A549 (cell line): ENCODE measurements at regions not wholly inside any gene's neighbourhood (a gene's known extent, or its start where the extent isn't known, plus 50 kb on each side); places are given as distances from the start of the nearest gene placed in this dataset.

Experiments used
- CTCF ChIP-seq: fragments of >200 bp; sonication (Bioruptor Twin); formaldehyde crosslinking; IDR thresholded peaks from 3 replicates; pipeline ENCODE4 v1.5.1; 2016
- ESRRA ChIP-seq: fragments of 150-350 bp; IDR thresholded peaks from 2 replicates; pipeline ENCODE4 v1.6.1; 2014; ENCODE audit warnings: mild to moderate bottlenecking, low read length, borderline replicate concordance
- JUN ChIP-seq, 2 experiments: fragments of >200 bp; sonication (Bioruptor Twin); formaldehyde crosslinking; IDR thresholded peaks; 2 replicates in 1 of 2; 3 replicates in 1 of 2; pipeline ENCODE4 v1.6.1; 2016 to 2017
- KDM5A ChIP-seq: fragments of 200-600 bp; sonication (generic); IDR thresholded peaks from 2 replicates; pipeline ENCODE4 v1.6.1; 2016; ENCODE audit warnings: antibody characterized with exemption, mild to moderate bottlenecking
- MAX ChIP-seq: IDR thresholded peaks from 2 replicates; pipeline ENCODE4 v1.6.1; 2012
- PBX3 ChIP-seq: IDR thresholded peaks from 2 replicates; pipeline ENCODE4 v1.6.1; 2012
- POLR2A ChIP-seq: IDR thresholded peaks from 2 replicates; pipeline ENCODE4 v1.6.1; 2012; ENCODE audit warnings: mild to moderate bottlenecking, low read length
- POLR2AphosphoS2 ChIP-seq: conservative IDR thresholded peaks from 2 replicates; pipeline ENCODE4 v1.6.1; 2012; ENCODE audit warnings: low read length, improper control_type of control experiment, inconsistent platforms
- RAD21 ChIP-seq, 2 experiments: fragments of >200 bp in 1 of 2; sonication (Bioruptor Twin) in 1 of 2; formaldehyde crosslinking in 1 of 2; IDR thresholded peaks in 1 of 2; conservative IDR thresholded peaks in 1 of 2; 2 replicates in 1 of 2; 3 replicates in 1 of 2; pipeline ENCODE4 v1.6.1; 2012 to 2018; ENCODE audit warnings: inconsistent platforms in 1 of 2
- RFX5 ChIP-seq: fragments of 450-650 bp; IDR thresholded peaks from 2 replicates; pipeline ENCODE4 v1.7.1; 2014; ENCODE audit warnings: antibody characterized with exemption, mild to moderate bottlenecking, moderate library complexity

- TF ChIP-seq CTCF (no peak), POLR2A (no peak), KDM5A (no peak), POLR2AphosphoS2 (no peak), JUN (IDR thresholded peaks at IDR 0.05) (no peak), MAX (no peak), RAD21 (conservative IDR thresholded peaks at IDR 0.05 in 1 of 2, IDR thresholded peaks at IDR 0.05 in 1 of 2) (no peak), RFX5 (no peak), PBX3 (no peak), ESRRA (no peak)
These were observed 523.9 kb downstream of the TAF11L14 start for GRCh38 chr5:18158166-18158565.
